Keratinocyte (primary cell): ENCODE measurements at regions not wholly inside any gene's neighbourhood (a gene's known extent, or its start where the extent isn't known, plus 50 kb on each side); places are given as distances from the start of the nearest gene placed in this dataset.

ENCODE experiments used
- DNase-seq: peaks from one replicate; pipeline ENCODE4 v3.0.0-alpha.2; 2011; ENCODE audit warnings: low read depth, missing footprints, low spot score
- FAIRE-seq: peaks from 2 replicates; lab custom pipeline; 2011; peaks lifted over from hg19 to GRCh38; lab: Jason Lieb, UNC
- H2AFZ ChIP-seq: 2 replicates; pipeline ENCODE4 v1.6.0; 2012; ENCODE audit warnings: low read length, control low read depth, inconsistent platforms; ENCODE audit not compliant: control insufficient read depth
- H3K27ac ChIP-seq: 2 replicates; pipeline ENCODE4 v1.5.1; 2011; ENCODE audit warnings: low read length; ENCODE audit not compliant: control insufficient read depth, insufficient read depth
- H3K27me3 ChIP-seq: 3 replicates; pipeline ENCODE4 v1.6.0; 2011; ENCODE audit warnings: low read length; ENCODE audit not compliant: control insufficient read depth, insufficient read depth; ENCODE audit errors: extremely low read depth
- H3K36me3 ChIP-seq, 2 experiments: 2 replicates in 1 of 2; 3 replicates in 1 of 2; pipeline ENCODE4 v1.5.1; 2011; ENCODE audit warnings: low read length in 2 of 2, mild to moderate bottlenecking in 1 of 2; ENCODE audit not compliant: control insufficient read depth in 2 of 2, insufficient read depth in 2 of 2; ENCODE audit errors: extremely low read depth in 1 of 2
- H3K4me1 ChIP-seq: 3 replicates; pipeline ENCODE4 v1.5.1; 2011; ENCODE audit warnings: low read length; ENCODE audit not compliant: control insufficient read depth, insufficient read depth; ENCODE audit errors: extremely low read depth
- H3K4me2 ChIP-seq: 3 replicates; pipeline ENCODE4 v1.6.0; 2011; ENCODE audit warnings: low read depth, low read length; ENCODE audit not compliant: control insufficient read depth, insufficient read depth; ENCODE audit errors: extremely low read depth
- H3K4me3 ChIP-seq, 3 experiments: fragments of 200-600 bp in 1 of 3; sonication (generic) in 1 of 3; 2 replicates in 2 of 3; 3 replicates in 1 of 3; pipeline ENCODE4 v1.5.1; 2011 to 2016; ENCODE audit warnings: low read length in 3 of 3, mild to moderate bottlenecking in 3 of 3, control low read depth in 2 of 3, inconsistent platforms in 1 of 3, low read depth in 1 of 3, mixed read lengths in 1 of 3, mixed run types in 1 of 3, moderate library complexity in 1 of 3; ENCODE audit not compliant: control insufficient read depth in 2 of 3, insufficient read depth in 2 of 3; ENCODE audit errors: extremely low read depth in 1 of 3
- H3K79me2 ChIP-seq: 2 replicates; pipeline ENCODE4 v1.6.0; 2012; ENCODE audit warnings: low read length; ENCODE audit not compliant: control insufficient read depth, insufficient read depth
- H3K9ac ChIP-seq: 3 replicates; pipeline ENCODE4 v1.6.0; 2011; ENCODE audit warnings: low read length; ENCODE audit not compliant: control insufficient read depth, insufficient read depth; ENCODE audit errors: extremely low read depth
- H3K9me1 ChIP-seq: 3 replicates; pipeline ENCODE4 v1.6.0; 2011; ENCODE audit warnings: low read length; ENCODE audit not compliant: control insufficient read depth, insufficient read depth; ENCODE audit errors: extremely low read depth
- H3K9me3 ChIP-seq: 2 replicates; pipeline ENCODE4 v1.5.1; 2012; ENCODE audit warnings: low read depth, low read length; ENCODE audit not compliant: control insufficient read depth
- H4K20me1 ChIP-seq: 3 replicates; pipeline ENCODE4 v1.6.0; 2011; ENCODE audit warnings: low read length; ENCODE audit not compliant: control insufficient read depth, insufficient read depth; ENCODE audit errors: extremely low read depth
- EZH2 ChIP-seq: IDR thresholded peaks from one replicate; pipeline ENCODE4 v1.6.1; 2012; ENCODE audit warnings: inconsistent platforms, mild to moderate bottlenecking, low read length, moderate library complexity
- dilution Hi-C: fragments of 300-500 bp; cut with MboI; formaldehyde crosslinking; loops from one replicate; pipeline ENCODE4 v1.7.0; 2020; ENCODE audit warnings: low sequenced_read_pairs; ENCODE audit not compliant: extremely low pct_ligation_motif_present
- TF ChIP-seq, protein P1 (sequence below), 3 experiments: IDR thresholded peaks in 1 of 3; conservative IDR thresholded peaks in 1 of 3; optimal IDR thresholded peaks in 1 of 3; 2 replicates in 2 of 3; 3 replicates in 1 of 3; pipeline versions ENCODE3 to v1.5.1; 2011; ENCODE audit warnings: low read length in 3 of 3, mild to moderate bottlenecking in 3 of 3, moderate library complexity in 2 of 3, control low read depth in 1 of 3, inconsistent platforms in 1 of 3; ENCODE audit not compliant: insufficient read depth in 2 of 3; ENCODE audit errors: extremely low read depth in 1 of 3

DNA sequence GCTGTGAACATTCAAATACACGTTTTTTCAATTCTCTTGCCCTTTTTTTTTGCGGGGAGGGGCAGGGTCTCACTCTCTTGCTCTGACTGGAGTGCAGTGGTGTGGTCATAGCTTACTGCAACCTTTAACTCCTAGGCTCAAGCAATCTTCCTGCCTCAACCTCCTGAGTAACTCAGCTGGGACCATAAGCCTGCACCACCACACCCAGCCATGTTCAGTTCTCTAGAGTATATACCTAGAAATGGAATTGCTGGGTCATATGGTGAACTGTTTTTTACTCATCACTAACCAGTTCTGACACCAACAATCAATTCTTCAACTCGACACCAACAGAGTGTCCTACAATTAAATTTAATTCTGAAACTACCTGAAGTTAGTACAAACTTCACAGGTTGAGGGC lies 85.5 kb upstream of the ZNF169 start:
- Histone ChIP-seq H3K27me3 (no peaks in the 10 kb centered on the region), H3K36me3 (peaks cover 17 to 29% of the 10 kb centered on the region in 2 experiments), H3K79me2 (peaks cover 95% of the 10 kb centered on the region), H3K9me1 (no peaks in the 10 kb centered on the region), H2AFZ (no peak overlapping the region), H3K4me2 (no peak overlapping the region), H3K4me1 (peaks cover 30% of the 10 kb centered on the region), H3K9me3 (no peaks in the 10 kb centered on the region), H4K20me1 (peaks cover 52% of the 10 kb centered on the region), H3K4me3 (no peak overlapping the region), H3K9ac (no peak overlapping the region), H3K27ac (no peak overlapping the region)
- dilution Hi-C loops = no loop called here
- TF ChIP-seq EZH2 = no peak
- TF ChIP-seq, protein P1, sequence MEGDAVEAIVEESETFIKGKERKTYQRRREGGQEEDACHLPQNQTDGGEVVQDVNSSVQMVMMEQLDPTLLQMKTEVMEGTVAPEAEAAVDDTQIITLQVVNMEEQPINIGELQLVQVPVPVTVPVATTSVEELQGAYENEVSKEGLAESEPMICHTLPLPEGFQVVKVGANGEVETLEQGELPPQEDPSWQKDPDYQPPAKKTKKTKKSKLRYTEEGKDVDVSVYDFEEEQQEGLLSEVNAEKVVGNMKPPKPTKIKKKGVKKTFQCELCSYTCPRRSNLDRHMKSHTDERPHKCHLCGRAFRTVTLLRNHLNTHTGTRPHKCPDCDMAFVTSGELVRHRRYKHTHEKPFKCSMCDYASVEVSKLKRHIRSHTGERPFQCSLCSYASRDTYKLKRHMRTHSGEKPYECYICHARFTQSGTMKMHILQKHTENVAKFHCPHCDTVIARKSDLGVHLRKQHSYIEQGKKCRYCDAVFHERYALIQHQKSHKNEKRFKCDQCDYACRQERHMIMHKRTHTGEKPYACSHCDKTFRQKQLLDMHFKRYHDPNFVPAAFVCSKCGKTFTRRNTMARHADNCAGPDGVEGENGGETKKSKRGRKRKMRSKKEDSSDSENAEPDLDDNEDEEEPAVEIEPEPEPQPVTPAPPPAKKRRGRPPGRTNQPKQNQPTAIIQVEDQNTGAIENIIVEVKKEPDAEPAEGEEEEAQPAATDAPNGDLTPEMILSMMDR (optimal IDR thresholded peaks at IDR 0.05 in 1 of 3, IDR thresholded peaks at IDR 0.05 in 1 of 3, conservative IDR thresholded peaks at IDR 0.05 in 1 of 3; ENCODE audit: extremely low read depth in 1 of 3, insufficient read depth in 2 of 3, low read length in 3 of 3) = no peak
- FAIRE-seq (no peak), DNase-seq (no peak)

DNA sequence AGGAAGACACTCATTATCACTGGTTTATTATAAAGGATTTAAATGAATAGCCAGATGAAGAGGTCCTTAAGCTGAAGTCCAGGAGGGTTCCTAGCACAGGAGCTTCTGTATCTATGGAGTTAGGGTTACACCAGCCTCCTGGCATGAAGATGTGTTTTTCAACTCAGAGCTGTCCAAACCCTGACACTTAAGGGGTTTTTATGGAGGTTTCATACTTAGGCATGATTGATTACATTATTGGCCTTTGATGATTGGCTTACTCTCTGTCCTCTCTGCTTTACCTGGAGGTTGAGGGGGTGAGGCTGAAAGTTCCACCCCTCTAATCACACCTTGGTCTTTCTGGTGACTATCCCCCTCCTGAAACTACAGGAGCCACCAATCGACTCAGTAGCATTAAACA lies 84.9 kb upstream of the ZNF169 start:
- Histone ChIP-seq H3K79me2 (peaks cover 94% of the 10 kb centered on the region), H3K36me3 (peaks cover 15 to 29% of the 10 kb centered on the region in 2 experiments), H3K4me1 (peaks cover 25% of the 10 kb centered on the region), H3K9ac (no peak overlapping the region), H3K27ac (no peak overlapping the region), H2AFZ (no peak overlapping the region), H3K4me3 (no peak overlapping the region), H3K27me3 (no peaks in the 10 kb centered on the region), H3K9me3 (no peaks in the 10 kb centered on the region), H3K9me1 (no peaks in the 10 kb centered on the region), H4K20me1 (peaks cover 47% of the 10 kb centered on the region), H3K4me2 (no peak overlapping the region)
- no peak for DNase-seq
- TF ChIP-seq, protein P1 (optimal IDR thresholded peaks at IDR 0.05 in 1 of 3, IDR thresholded peaks at IDR 0.05 in 1 of 3, conservative IDR thresholded peaks at IDR 0.05 in 1 of 3; ENCODE audit: extremely low read depth in 1 of 3, insufficient read depth in 2 of 3, low read length in 3 of 3) = no peak
- no peak for TF ChIP-seq EZH2
- no peak for FAIRE-seq
- dilution Hi-C loops = no loop called here
